ENCODE measurements at regions not wholly inside any gene's neighbourhood (a gene's known extent, or its start where the extent isn't known, plus 50 kb on each side); places are given as distances from the start of the nearest gene placed in this dataset.

DNA sequence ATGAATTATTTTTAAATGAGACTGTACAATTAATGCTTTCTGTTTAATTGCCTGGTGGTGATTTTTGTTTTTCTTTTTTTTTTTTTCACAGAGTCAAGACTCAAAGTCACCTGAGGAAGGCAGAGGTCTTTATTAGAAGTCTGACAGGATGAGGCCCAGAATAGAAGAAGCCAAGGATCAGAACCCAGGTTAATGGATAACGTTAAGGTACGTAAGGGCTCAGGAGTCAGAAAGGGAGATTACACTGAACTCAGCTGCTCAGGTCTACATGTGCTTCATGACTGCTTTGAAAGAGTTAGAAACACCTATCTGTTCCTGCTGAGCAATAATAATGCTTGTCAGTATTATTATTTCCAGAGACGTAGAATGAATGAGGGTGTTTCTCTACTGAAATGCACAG, 196.5 kb downstream of the LRATD1 start:
- H4K20me1 ChIP-seq (ENCODE audit: insufficient read depth, low read length), result no peaks in the 10 kb centered on the region
- H3K4me1 ChIP-seq (ENCODE audit: control insufficient read depth in 1 of 2, insufficient read depth in 2 of 2, low read length in 2 of 2), result no peaks in the 10 kb centered on the region
- no peak overlapping the region for H3K27ac Mint-ChIP-seq
- peaks cover 0 to 8% (median 4%) of the 10 kb centered on the region in 7 donors for H3K9me3 Mint-ChIP-seq
- no peaks in the 10 kb centered on the region for H3K36me3 Mint-ChIP-seq
- peaks cover 4 to 12% of the 10 kb centered on the region in 2 donors for H3K9me3 ChIP-seq (replicated peaks in 1 of 2; ENCODE audit: control insufficient read depth in 1 of 2, insufficient read depth in 1 of 2, low read length in 2 of 2)
- DNase-seq, result no peak
- H3K79me2 ChIP-seq (ENCODE audit: insufficient read depth, low read length), result no peaks in the 10 kb centered on the region
- H3K9ac ChIP-seq (ENCODE audit: insufficient read depth, low read length, poor library complexity, severe bottlenecking), result no peak overlapping the region
- H3K36me3 ChIP-seq (replicated peaks in 1 of 2; ENCODE audit: control insufficient read depth in 1 of 2, insufficient read depth in 2 of 2, low read length in 2 of 2), result no peaks in the 10 kb centered on the region
- WGBS (ENCODE audit: insufficient coverage), result no CpG with 5 or more reads among the region's 3 CpGs
- intact Hi-C loops (cut with micrococcal nuclease), result no loop called here
- H3K4me3 Mint-ChIP-seq, result no peak overlapping the region
- no peak overlapping the region for H3K27ac ChIP-seq (ENCODE audit: low read depth in 1 of 2, low read length in 2 of 2)
- peaks cover 0 to 2% (median 0%) of the 10 kb centered on the region in 3 donors for H3K27me3 Mint-ChIP-seq (ENCODE audit: low read depth in 3 of 3)
- TF ChIP-seq, protein P1, sequence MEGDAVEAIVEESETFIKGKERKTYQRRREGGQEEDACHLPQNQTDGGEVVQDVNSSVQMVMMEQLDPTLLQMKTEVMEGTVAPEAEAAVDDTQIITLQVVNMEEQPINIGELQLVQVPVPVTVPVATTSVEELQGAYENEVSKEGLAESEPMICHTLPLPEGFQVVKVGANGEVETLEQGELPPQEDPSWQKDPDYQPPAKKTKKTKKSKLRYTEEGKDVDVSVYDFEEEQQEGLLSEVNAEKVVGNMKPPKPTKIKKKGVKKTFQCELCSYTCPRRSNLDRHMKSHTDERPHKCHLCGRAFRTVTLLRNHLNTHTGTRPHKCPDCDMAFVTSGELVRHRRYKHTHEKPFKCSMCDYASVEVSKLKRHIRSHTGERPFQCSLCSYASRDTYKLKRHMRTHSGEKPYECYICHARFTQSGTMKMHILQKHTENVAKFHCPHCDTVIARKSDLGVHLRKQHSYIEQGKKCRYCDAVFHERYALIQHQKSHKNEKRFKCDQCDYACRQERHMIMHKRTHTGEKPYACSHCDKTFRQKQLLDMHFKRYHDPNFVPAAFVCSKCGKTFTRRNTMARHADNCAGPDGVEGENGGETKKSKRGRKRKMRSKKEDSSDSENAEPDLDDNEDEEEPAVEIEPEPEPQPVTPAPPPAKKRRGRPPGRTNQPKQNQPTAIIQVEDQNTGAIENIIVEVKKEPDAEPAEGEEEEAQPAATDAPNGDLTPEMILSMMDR (IDR thresholded peaks at IDR 0.05), result no peak
- no peaks in the 10 kb centered on the region for H3K4me1 Mint-ChIP-seq
- H2AFZ ChIP-seq (ENCODE audit: insufficient read depth, low read depth, low read length, poor library complexity, severe bottlenecking), result no peak overlapping the region
- H3K27me3 ChIP-seq (ENCODE audit: control insufficient read depth in 2 of 2, insufficient read depth in 2 of 2, low read length in 2 of 2), result no peaks in the 10 kb centered on the region
- H3K4me3 ChIP-seq (replicated peaks in 1 of 3; ENCODE audit: low read depth in 2 of 3, low read length in 3 of 3), result no peak overlapping the region
- H3K4me2 ChIP-seq (replicated peaks; ENCODE audit: extremely low read depth, low read length, poor library complexity, severe bottlenecking), result no peak overlapping the region

DNA sequence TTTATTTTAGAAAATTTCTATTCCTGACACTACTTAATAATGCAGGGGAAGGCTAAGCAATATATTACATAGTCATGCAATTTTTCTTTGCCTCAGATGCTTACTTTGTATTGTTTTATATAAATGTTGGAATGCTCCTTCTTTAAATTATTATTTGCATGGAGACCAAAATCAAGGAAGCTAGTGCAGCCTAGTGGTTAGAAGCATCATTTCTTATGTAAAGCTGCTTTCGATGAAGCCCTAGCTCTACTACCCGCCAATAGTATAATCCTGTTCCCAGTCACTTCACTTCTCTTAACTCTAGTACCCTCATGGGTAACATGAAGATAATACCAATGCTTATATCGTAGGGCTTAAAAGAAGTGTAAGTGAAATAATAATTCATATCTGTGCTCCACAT, 198.9 kb downstream of the LRATD1 start:
- Histone ChIP-seq H3K36me3 (replicated peaks in 1 of 2; ENCODE audit: control insufficient read depth in 1 of 2, insufficient read depth in 2 of 2, low read length in 2 of 2) (no peaks in the 10 kb centered on the region), H3K4me2 (replicated peaks; ENCODE audit: extremely low read depth, low read length, poor library complexity, severe bottlenecking) (no peak overlapping the region), H3K79me2 (ENCODE audit: insufficient read depth, low read length) (no peaks in the 10 kb centered on the region), H3K9me3 (replicated peaks in 1 of 2; ENCODE audit: control insufficient read depth in 1 of 2, insufficient read depth in 1 of 2, low read length in 2 of 2) (peaks cover 0 to 3% of the 10 kb centered on the region in 2 donors), H2AFZ (ENCODE audit: insufficient read depth, low read depth, low read length, poor library complexity, severe bottlenecking) (no peak overlapping the region), H3K4me1 (ENCODE audit: control insufficient read depth in 1 of 2, insufficient read depth in 2 of 2, low read length in 2 of 2) (no peaks in the 10 kb centered on the region), H3K4me3 (replicated peaks in 1 of 3; ENCODE audit: low read depth in 2 of 3, low read length in 3 of 3) (no peak overlapping the region), H3K9ac (ENCODE audit: insufficient read depth, low read length, poor library complexity, severe bottlenecking) (no peak overlapping the region), H3K27me3 (ENCODE audit: control insufficient read depth in 2 of 2, insufficient read depth in 2 of 2, low read length in 2 of 2) (no peaks in the 10 kb centered on the region), H4K20me1 (ENCODE audit: insufficient read depth, low read length) (no peaks in the 10 kb centered on the region), H3K27ac (ENCODE audit: low read depth in 1 of 2, low read length in 2 of 2) (no peak overlapping the region)
- Mint-ChIP-seq H3K4me3 (no peak overlapping the region), H3K27ac (no peak overlapping the region), H3K27me3 (ENCODE audit: low read depth in 3 of 3) (no peaks in the 10 kb centered on the region), H3K4me1 (no peaks in the 10 kb centered on the region), H3K36me3 (no peaks in the 10 kb centered on the region), H3K9me3 (peaks cover 0 to 6% (median 4%) of the 10 kb centered on the region in 7 donors)
- TF ChIP-seq, protein P1 (IDR thresholded peaks at IDR 0.05), result no peak
- no CpG with 5 or more reads among the region's 3 CpGs for WGBS (ENCODE audit: insufficient coverage)
- intact Hi-C loops (cut with micrococcal nuclease), result no loop called here
- DNase-seq, result no peak
